Transverse colon (tissue), 4 donors: ENCODE measurements at regions not wholly inside any gene's neighbourhood (a gene's known extent, or its start where the extent isn't known, plus 50 kb on each side); places are given as distances from the start of the nearest gene placed in this dataset.

ENCODE experiments used
- DNase-seq: peaks from one replicate; pipeline ENCODE4 v3.0.0-alpha.2; 2019
- H3K27ac ChIP-seq, 4 donors: fragments of 200-600 bp; sonication (generic); 2 replicates each; pipeline ENCODE4 v1.5.1; 2016 to 2018; ENCODE audit warnings: inconsistent platforms in 4 of 4
- H3K27me3 ChIP-seq: fragments of 200-600 bp; sonication (generic); 2 replicates; pipeline ENCODE4 v1.5.1; 2017; ENCODE audit warnings: inconsistent platforms
- H3K36me3 ChIP-seq, 4 donors: fragments of 200-600 bp; sonication (generic); 2 replicates each; pipeline ENCODE4 v1.5.1; 2017 to 2019; ENCODE audit warnings: inconsistent platforms in 4 of 4
- H3K4me1 ChIP-seq, 4 donors: fragments of 200-600 bp; sonication (generic); 2 replicates each; pipeline ENCODE4 v1.5.1; 2017 to 2020; ENCODE audit warnings: inconsistent platforms in 4 of 4
- H3K4me3 ChIP-seq, 4 donors: fragments of 200-600 bp; sonication (generic); 1 replicate in 1 of 4; 2 replicates in 3 of 4; pipeline versions ENCODE4 v1.5.1 to v1.6.1; 2017 to 2019; ENCODE audit warnings: inconsistent platforms in 4 of 4
- H3K9me3 ChIP-seq, 2 donors: fragments of 200-600 bp; sonication (generic); 2 replicates each; pipeline ENCODE4 v1.5.1; 2017 to 2019; ENCODE audit warnings: inconsistent platforms in 2 of 2
- CTCF ChIP-seq, 5 experiments: fragments of 200-600 bp in 3 of 5; fragments of 450-650 bp in 2 of 5; sonication (generic) in 3 of 5; IDR thresholded peaks; 1 replicate in 2 of 5; 2 replicates in 3 of 5; pipeline ENCODE4 v1.5.1; 2016 to 2017; ENCODE audit warnings: antibody characterized with exemption in 5 of 5, inconsistent platforms in 3 of 5, mild to moderate bottlenecking in 2 of 5, moderate library complexity in 1 of 5
- EP300 ChIP-seq: sonication (generic); formaldehyde crosslinking; IDR thresholded peaks from one replicate; pipeline ENCODE4 v1.6.1; 2017; ENCODE audit warnings: antibody characterized with exemption, low read depth
- POLR2A ChIP-seq: fragments of 450-650 bp; IDR thresholded peaks from one replicate; pipeline ENCODE4 v1.6.1; 2016; ENCODE audit warnings: antibody characterized with exemption, mild to moderate bottlenecking, moderate library complexity
- POLR2AphosphoS5 ChIP-seq, 3 donors: sonication (generic); formaldehyde crosslinking; IDR thresholded peaks; one replicate each; pipeline ENCODE4 v1.6.1; 2016; ENCODE audit warnings: antibody characterized with exemption in 3 of 3
- WGBS, 2 donors: methylation state at CpG; one replicate each; pipeline ENCODE4 v1.1.5; 2018; ENCODE audit warnings: low coverage in 1 of 2; 5-methylcytosine and 5-hydroxymethylcytosine counted together
- in situ Hi-C, 4 donors: fragments of 200-750 bp; cut with MboI; loops; one replicate each; pipeline versions ENCODE4 v1.15.0 to v1.15.1; 2017; ENCODE audit warnings: low sequenced_read_pairs in 3 of 4, low pct_ligation_motif_present in 1 of 4, low pct_unique_long_range_greater_than_20kb in 1 of 4
- intact Hi-C: fragments of 100-400 bp; cut with DNase I; formaldehyde crosslinking; loops from one replicate; pipeline ENCODE4 v1.15.1; 2023; ENCODE audit warnings: low total_unique reads

- H3K27me3 ChIP-seq: no peaks in the 10 kb centered on the region
- no peak for TF ChIP-seq CTCF (IDR thresholded peaks at IDR 0.05)
- H3K4me1 ChIP-seq: peaks cover 0 to 14% (median 2%) of the 10 kb centered on the region in 4 donors
- no peak overlapping the region for H3K27ac ChIP-seq
- intact Hi-C loops (no loop called here), in situ Hi-C loops (no loop called here)
- H3K36me3 ChIP-seq: no peaks in the 10 kb centered on the region
- no peak for DNase-seq
- H3K9me3 ChIP-seq: no peaks in the 10 kb centered on the region
- H3K4me3 ChIP-seq: no peak overlapping the region
- 81 to 100% methylated on average over 1 to 4 of the region's 4 CpGs for WGBS, 2 donors
Observed at GRCh38 chr7:155899596-155899995, 87.3 kb upstream of the SHH start.

GRCh38 chr7:155897758-155898386, 85.6 kb upstream of the SHH start:
- 87 to 95% methylated on average over 7 to 16 of the region's 16 CpGs for WGBS, 2 donors
- H3K9me3 ChIP-seq: no peaks in the 10 kb centered on the region

GRCh38 chr7:155896531-155897263, 84.4 kb upstream of the SHH start:
- WGBS, 2 donors: 47 to 70% methylated on average over 5 to 6 of the region's 6 CpGs
- Histone ChIP-seq H3K27ac (no peak overlapping the region), H3K27me3 (no peaks in the 10 kb centered on the region), H3K9me3 (no peaks in the 10 kb centered on the region), H3K36me3 (no peaks in the 10 kb centered on the region), H3K4me3 (no peak overlapping the region), H3K4me1 (peaks cover 0 to 22% (median 2%) of the 10 kb centered on the region in 4 donors)
- no peak for TF ChIP-seq EP300
- TF ChIP-seq CTCF (IDR thresholded peaks at IDR 0.05): no peak
- no peak for TF ChIP-seq POLR2A
- TF ChIP-seq POLR2AphosphoS5 (IDR thresholded peaks at IDR 0.05): no peak
- intact Hi-C loops: no loop called here
- DNase-seq: no peak
- in situ Hi-C loops: no loop called here

More at GRCh38 chr7:155897758-155898386, 85.6 kb upstream of the SHH start:
- peaks cover 0 to 22% (median 2%) of the 10 kb centered on the region in 4 donors for H3K4me1 ChIP-seq
- no peaks in the 10 kb centered on the region for H3K27me3 ChIP-seq
- no peak overlapping the region for H3K27ac ChIP-seq
- no peak for DNase-seq
- in situ Hi-C loops: no loop called here
- TF ChIP-seq POLR2A: no peak
- TF ChIP-seq CTCF (IDR thresholded peaks at IDR 0.05): no peak
- no peak for TF ChIP-seq EP300
- no peak for TF ChIP-seq POLR2AphosphoS5 (IDR thresholded peaks at IDR 0.05)
- no peak overlapping the region for H3K4me3 ChIP-seq
- no peaks in the 10 kb centered on the region for H3K36me3 ChIP-seq
- intact Hi-C loops: no loop called here

GRCh38 chr7:155893664-155894063, 81.4 kb upstream of the SHH start:
- H3K4me1 ChIP-seq: peaks cover 0 to 31% (median 9%) of the 10 kb centered on the region in 4 donors
- no peak for DNase-seq
- intact Hi-C loops: no loop called here
- TF ChIP-seq POLR2AphosphoS5 (IDR thresholded peaks at IDR 0.05) (no peak), POLR2A (no peak), EP300 (no peak), CTCF (IDR thresholded peaks at IDR 0.05) (no peak)
- H3K27ac ChIP-seq: no peak overlapping the region
- 79% methylated on average over 6 of the region's 6 CpGs; no CpG with 5 or more reads in 1 of the 2 donors for WGBS, 2 donors
- no peaks in the 10 kb centered on the region for H3K9me3 ChIP-seq
- H3K27me3 ChIP-seq: no peaks in the 10 kb centered on the region
- H3K4me3 ChIP-seq: no peak overlapping the region
- no peaks in the 10 kb centered on the region for H3K36me3 ChIP-seq
- in situ Hi-C loops: no loop called here
